IMR-90 (cell line): ENCODE measurements at regions not wholly inside any gene's neighbourhood (a gene's known extent, or its start where the extent isn't known, plus 50 kb on each side); places are given as distances from the start of the nearest gene placed in this dataset.

Experiments
- ATAC-seq: fragments of 200-7000 bp; cut with Tn5 transposase; 2 replicates; pipeline ENCODE4 v1.9.1; 2020; ENCODE audit warnings: low read depth, mild to moderate bottlenecking, moderate library complexity
- BruUV-seq: library from RNA; stranded (reverse); fragments of 400-500 nt; replicated peaks from 2 replicates; lab custom pipeline; 2021; lab: Mats Ljungman, UMichigan
- CTCF ChIA-PET: fragments of 300-600 bp; formaldehyde crosslinking; extraction: SDS; loops from one replicate; lab custom pipeline; 2021; ENCODE audit warnings: antibody characterized with exemption; lab: Yijun Ruan, JAX
- POLR2A ChIA-PET: fragments of 300-600 bp; sonication (Branson Sonifier 250); formaldehyde crosslinking; loops from one replicate; lab custom pipeline; 2022; ENCODE audit warnings: antibody characterized with exemption; ENCODE audit not compliant: unreplicated experiment; lab: Charles Lee
- DNase-seq: peaks from one replicate; pipeline ENCODE4 v3.0.0; 2013
- H2AFZ ChIP-seq: replicated peaks from 2 replicates; pipeline ENCODE3; 2013; ENCODE audit warnings: low read length, mild to moderate bottlenecking; ENCODE audit not compliant: poor library complexity
- H2AK5ac ChIP-seq: 2 replicates; pipeline ENCODE4 v1.6.1; 2013; ENCODE audit warnings: low read depth, low read length, inconsistent platforms
- H2AK9ac ChIP-seq: replicated peaks from 2 replicates; pipeline ENCODE3; 2013; ENCODE audit warnings: mild to moderate bottlenecking, low read depth, low read length, moderate library complexity; ENCODE audit not compliant: poor library complexity
- H2BK120ac ChIP-seq: 2 replicates; pipeline ENCODE4 v1.6.1; 2013; ENCODE audit warnings: low read depth, low read length, inconsistent platforms
- H2BK15ac ChIP-seq: 3 replicates; pipeline ENCODE4 v1.6.1; 2013; ENCODE audit warnings: low read depth, low read length, inconsistent platforms
- H2BK20ac ChIP-seq: 2 replicates; pipeline ENCODE4 v1.6.1; 2013; ENCODE audit warnings: low read depth, mild to moderate bottlenecking, inconsistent platforms, low read length, moderate library complexity
- H2BK5ac ChIP-seq: 2 replicates; pipeline ENCODE4 v1.6.1; 2013; ENCODE audit warnings: mild to moderate bottlenecking, low read depth, low read length, inconsistent platforms; ENCODE audit not compliant: poor library complexity, severe bottlenecking
- H3K14ac ChIP-seq: replicated peaks from 2 replicates; pipeline ENCODE4 v1.6.1; 2013; ENCODE audit warnings: low read depth, low read length, inconsistent platforms
- H3K18ac ChIP-seq: 2 replicates; pipeline ENCODE4 v1.6.1; 2013; ENCODE audit warnings: low read depth, low read length, control low read depth
- H3K23ac ChIP-seq: 2 replicates; pipeline ENCODE4 v1.6.1; 2013; ENCODE audit warnings: low read depth, low read length, inconsistent platforms
- H3K27ac ChIP-seq: 2 replicates; pipeline ENCODE4 v1.5.1; 2013; ENCODE audit warnings: mild to moderate bottlenecking, control low read depth, low read length; ENCODE audit not compliant: insufficient read depth
- H3K27me3 ChIP-seq: 2 replicates; pipeline ENCODE4 v1.6.1; 2013; ENCODE audit warnings: low read length; ENCODE audit not compliant: control insufficient read depth, insufficient read depth
- H3K36me3 ChIP-seq: 2 replicates; pipeline ENCODE4 v1.6.1; 2013; ENCODE audit warnings: low read length, mixed read lengths; ENCODE audit not compliant: control insufficient read depth, insufficient read depth
- H3K4ac ChIP-seq: 2 replicates; pipeline ENCODE4 v1.6.1; 2013; ENCODE audit warnings: low read depth, low read length, inconsistent platforms
- H3K4me1 ChIP-seq: 2 replicates; pipeline ENCODE4 v1.6.1; 2013; ENCODE audit warnings: low read length, mixed read lengths; ENCODE audit not compliant: control insufficient read depth, insufficient read depth
- H3K4me2 ChIP-seq: 2 replicates; pipeline ENCODE4 v1.6.1; 2013; ENCODE audit warnings: low read depth, mild to moderate bottlenecking, control low read depth, low read length, moderate library complexity
- H3K4me3 ChIP-seq: 2 replicates; pipeline ENCODE4 v1.5.1; 2013; ENCODE audit warnings: low read depth, mild to moderate bottlenecking, control low read depth, low read length, moderate library complexity; ENCODE audit not compliant: insufficient read depth
- H3K56ac ChIP-seq: 2 replicates; pipeline ENCODE4 v1.6.1; 2013; ENCODE audit warnings: low read length, inconsistent platforms; ENCODE audit not compliant: insufficient read depth; ENCODE audit errors: extremely low read depth
- H3K79me1 ChIP-seq, 2 experiments: 2 replicates each; pipeline ENCODE4 v1.6.1; 2013; ENCODE audit warnings: low read length in 2 of 2, inconsistent platforms in 1 of 2, low read depth in 1 of 2
- H3K9ac ChIP-seq: 2 replicates; pipeline ENCODE4 v1.6.1; 2013; ENCODE audit warnings: low read depth, low read length, control low read depth
- H3K9me1 ChIP-seq: 2 replicates; pipeline ENCODE4 v1.6.1; 2013; ENCODE audit warnings: low read length, inconsistent platforms; ENCODE audit not compliant: insufficient read depth
- H3K9me3 ChIP-seq: 2 replicates; pipeline ENCODE4 v1.6.1; 2013; ENCODE audit warnings: low read length; ENCODE audit not compliant: control insufficient read depth, insufficient read depth
- H4K20me1 ChIP-seq: 2 replicates; pipeline ENCODE4 v1.6.1; 2013; ENCODE audit warnings: low read length, inconsistent platforms; ENCODE audit not compliant: insufficient read depth
- H4K5ac ChIP-seq: 2 replicates; pipeline ENCODE4 v1.6.1; 2013; ENCODE audit warnings: mild to moderate bottlenecking, low read depth, low read length, control low read depth
- H4K8ac ChIP-seq, 2 experiments: 2 replicates each; pipeline ENCODE4 v1.6.1; 2013; ENCODE audit warnings: low read depth in 2 of 2, low read length in 2 of 2, control low read depth in 1 of 2, inconsistent platforms in 1 of 2
- H4K91ac ChIP-seq: 2 replicates; pipeline ENCODE4 v1.6.1; 2013; ENCODE audit warnings: low read depth, low read length, inconsistent platforms; ENCODE audit not compliant: insufficient read depth
- BHLHE40 ChIP-seq: fragments of 150-350 bp; IDR thresholded peaks from 2 replicates; pipeline ENCODE4 v1.6.1; 2016; ENCODE audit warnings: mild to moderate bottlenecking, low read depth, low read length
- CEBPB ChIP-seq: IDR thresholded peaks from 2 replicates; pipeline ENCODE4 v1.6.1; 2012; ENCODE audit warnings: low read depth, low read length, improper control_type of control experiment
- CTCF ChIP-seq: conservative IDR thresholded peaks from 2 replicates; pipeline ENCODE4 v1.5.1; 2012; ENCODE audit warnings: mild to moderate bottlenecking, low read depth, low read length, improper control_type of control experiment
- ELK1 ChIP-seq: fragments of 150-350 bp; IDR thresholded peaks from 2 replicates; pipeline ENCODE4 v1.6.1; 2016; ENCODE audit warnings: low read depth, mild to moderate bottlenecking, low read length, moderate library complexity, borderline replicate concordance
- RAD21 ChIP-seq: IDR thresholded peaks from 2 replicates; pipeline ENCODE4 v1.6.1; 2012; ENCODE audit warnings: low read length, improper control_type of control experiment
- RCOR1 ChIP-seq: IDR thresholded peaks from 2 replicates; pipeline ENCODE4 v1.6.1; 2012; ENCODE audit warnings: mild to moderate bottlenecking, low read length, improper control_type of control experiment; ENCODE audit not compliant: insufficient replicate concordance
- RFX5 ChIP-seq: IDR thresholded peaks from 2 replicates; pipeline ENCODE4 v1.8.0; 2012; ENCODE audit warnings: low read depth, mild to moderate bottlenecking, low read length, moderate library complexity
- SMC3 ChIP-seq: fragments of 150-350 bp; IDR thresholded peaks from 2 replicates; pipeline ENCODE4 v1.6.1; 2016; ENCODE audit warnings: low read depth, mild to moderate bottlenecking, antibody characterized with exemption, low read length, moderate library complexity
- WGBS, 2 experiments: methylation state at CpG; one replicate each; pipeline versions ENCODE4 v1.1.5 to v1.1.7; 2013; ENCODE audit warnings: missing lambda C conversion rate in 2 of 2; ENCODE audit not compliant: insufficient read length in 1 of 2; ENCODE audit errors: extremely low coverage in 2 of 2; 5-methylcytosine and 5-hydroxymethylcytosine counted together
- dilution Hi-C: fragments of 300-500 bp; cut with HindIII; formaldehyde crosslinking; loops from one replicate; pipeline ENCODE4 v1.14.3; 2018; ENCODE audit warnings: low sequenced_read_pairs; ENCODE audit not compliant: unreplicated experiment
- in situ Hi-C: fragments of 300-500 bp; cut with MboI; formaldehyde crosslinking; loops from 3 replicates; pipeline ENCODE4 v1.14.3; 2019; ENCODE audit warnings: low sequenced_read_pairs, inconsistent platforms, mixed read lengths
- intact Hi-C: fragments of 100-400 bp; cut with micrococcal nuclease; formaldehyde crosslinking; loops from 2 replicates; pipeline ENCODE4 v1.10.0; 2022

- dilution Hi-C loops (no loop called here), intact Hi-C loops (loop anchor here (5.0 to 10.0 kb wide), 2 partner anchors 133 to 150 kb away; no protein-coding TSS in a partner anchor), in situ Hi-C loops (no loop called here)
- Histone ChIP-seq H3K79me1 (no peaks in the 10 kb centered on the region), H4K5ac (no peak overlapping the region), H3K56ac (no peak overlapping the region), H3K4me3 (no peak overlapping the region), H3K9me3 (no peaks in the 10 kb centered on the region), H3K9ac (no peak overlapping the region), H2BK15ac (peak overlapping the region; percentile 99; the same call in 1 of the 3 replicates), H2AK9ac (no peak overlapping the region), H3K23ac (peak overlapping the region; percentile 66; the same call in 1 of the 2 replicates), H3K36me3 (no peaks in the 10 kb centered on the region), H4K8ac (peak overlapping the region; percentile 71 to 90; a peak in 3 of 4 replicates), H3K4me1 (peaks cover 5% of the 10 kb centered on the region), H4K20me1 (no peaks in the 10 kb centered on the region), H3K27ac (no peak overlapping the region), H2AFZ (no peak overlapping the region), H2AK5ac (no peak overlapping the region), H4K91ac (peak overlapping the region; percentile 76), H2BK5ac (peak overlapping the region; percentile 92), H3K4ac (peak overlapping the region; percentile 88; the same call in 1 of the 2 replicates), H2BK20ac (peak overlapping the region; percentile 93), H3K27me3 (no peaks in the 10 kb centered on the region), H3K4me2 (peak overlapping the region; percentile 42; the same call in 1 of the 2 replicates), H3K18ac (peak overlapping the region; percentile 23; the same call in 1 of the 2 replicates), H3K14ac (peak overlapping the region; percentile 79; the same call in 1 of the 2 replicates), H2BK120ac (peak overlapping the region; percentile 91), H3K9me1 (0 out of 2 replicates have a peak, but pooled peaks cover 2% of the 10 kb centered on the region)
- ChIA-PET POLR2A (no interaction called here), CTCF (no interaction called here)
- BruUV-seq: no TSS peak
- WGBS, 2 experiments: no CpG with 5 or more reads among the region's 3 CpGs
- ATAC-seq (peak; percentile 16), DNase-seq (peak; percentile 74)
- TF ChIP-seq BHLHE40 (no peak), CEBPB (peak; percentile 60), ELK1 (no peak), RCOR1 (no peak), RAD21 (no peak), CTCF (no peak), SMC3 (no peak), RFX5 (no peak)
These were observed 633.3 kb downstream of the PTPRC start for GRCh38 chr1:199272139-199272544.
